Smooth muscle cell (in vitro differentiated cells): ENCODE measurements at regions not wholly inside any gene's neighbourhood (a gene's known extent, or its start where the extent isn't known, plus 50 kb on each side); places are given as distances from the start of the nearest gene placed in this dataset.
A peak's percentile ranks its signal among the peaks of the same experiment; 100 is the strongest.

Experiments used
- DNase-seq: peaks from one replicate; lab custom pipeline; 2025; ENCODE audit not compliant: unreplicated experiment; lab: John Stamatoyannopoulos, UW
- H2AFZ ChIP-seq: fragments of 200-600 bp; sonication (generic); 2 replicates; pipeline ENCODE4 v1.6.0; 2016; ENCODE audit warnings: antibody characterized with exemption, low read depth, mild to moderate bottlenecking
- H3F3A ChIP-seq: fragments of 200-600 bp; sonication (generic); 2 replicates; pipeline ENCODE4 v1.6.0; 2017; ENCODE audit warnings: antibody characterized with exemption, low read depth
- H3K27ac ChIP-seq: fragments of 200-600 bp; sonication (generic); 2 replicates; pipeline ENCODE4 v1.5.1; 2016; ENCODE audit warnings: low read depth, mild to moderate bottlenecking
- H3K27me3 ChIP-seq: fragments of 200-600 bp; sonication (generic); 2 replicates; pipeline ENCODE4 v1.6.1; 2016; ENCODE audit warnings: low read depth, mild to moderate bottlenecking
- H3K36me3 ChIP-seq: fragments of 200-600 bp; sonication (generic); 2 replicates; pipeline ENCODE4 v1.5.1; 2016; ENCODE audit warnings: low read depth
- H3K4me1 ChIP-seq: fragments of 200-600 bp; sonication (generic); 2 replicates; pipeline ENCODE4 v1.5.1; 2016; ENCODE audit warnings: low read depth
- H3K4me2 ChIP-seq: fragments of 200-600 bp; sonication (generic); 2 replicates; pipeline ENCODE4 v1.6.0; 2016; ENCODE audit warnings: mild to moderate bottlenecking
- H3K4me3 ChIP-seq: fragments of 200-600 bp; sonication (generic); 2 replicates; pipeline ENCODE4 v1.5.1; 2016; ENCODE audit warnings: mild to moderate bottlenecking
- H3K79me2 ChIP-seq: fragments of 200-600 bp; sonication (generic); 2 replicates; pipeline ENCODE4 v1.6.0; 2016; ENCODE audit warnings: low read depth, mild to moderate bottlenecking
- H3K9ac ChIP-seq: fragments of 200-600 bp; sonication (generic); 2 replicates; pipeline ENCODE4 v1.6.0; 2016; ENCODE audit warnings: low read depth
- H3K9me3 ChIP-seq: fragments of 200-600 bp; sonication (generic); replicated peaks from 2 replicates; pipeline ENCODE4 v1.5.1; 2016; ENCODE audit warnings: low read depth
- H4K20me1 ChIP-seq: fragments of 200-600 bp; sonication (generic); 2 replicates; pipeline ENCODE4 v1.6.0; 2016; ENCODE audit warnings: low read depth
- CTCF ChIP-seq: fragments of 200-600 bp; sonication (generic); IDR thresholded peaks from 2 replicates; pipeline ENCODE4 v1.5.1; 2017; ENCODE audit warnings: borderline replicate concordance, mild to moderate bottlenecking, antibody characterized with exemption; ENCODE audit not compliant: insufficient read depth, poor library complexity, severe bottlenecking
- WGBS: methylation state at CpG from one replicate; pipeline ENCODE4 v1.1.7; 2016; ENCODE audit warnings: low lambda C conversion rate; 5-methylcytosine and 5-hydroxymethylcytosine counted together

- Histone ChIP-seq H4K20me1 (no peaks in the 10 kb centered on the region), H3K36me3 (no peaks in the 10 kb centered on the region), H3K9me3 (no peaks in the 10 kb centered on the region), H2AFZ (peak overlapping the region; percentile 38), H3K4me3 (peak overlapping the region; percentile 2), H3K27me3 (no peaks in the 10 kb centered on the region), H3F3A (no peaks in the 10 kb centered on the region), H3K4me1 (peaks cover 3% of the 10 kb centered on the region), H3K9ac (no peak overlapping the region), H3K79me2 (no peaks in the 10 kb centered on the region), H3K4me2 (no peak overlapping the region), H3K27ac (no peak overlapping the region)
- 54% methylated on average over 13 of the region's 13 CpGs for WGBS
- TF ChIP-seq CTCF = no peak
- no peak for DNase-seq
Measured at GRCh38 chr2:163493359-163494298, 242.2 kb downstream of the FIGN start.

- no peaks in the 10 kb centered on the region for H3F3A ChIP-seq
- H3K9me3 ChIP-seq = no peaks in the 10 kb centered on the region
- H2AFZ ChIP-seq = no peak overlapping the region
- no peak for DNase-seq
- no peak overlapping the region for H3K27ac ChIP-seq
- H3K79me2 ChIP-seq = no peaks in the 10 kb centered on the region
- no peak for TF ChIP-seq CTCF
- H4K20me1 ChIP-seq = no peaks in the 10 kb centered on the region
- peaks cover 3% of the 10 kb centered on the region for H3K4me1 ChIP-seq
- WGBS = 89% methylated on average over 2 of the region's 2 CpGs
- no peak overlapping the region for H3K9ac ChIP-seq
- H3K27me3 ChIP-seq = no peaks in the 10 kb centered on the region
- no peaks in the 10 kb centered on the region for H3K36me3 ChIP-seq
- H3K4me2 ChIP-seq = no peak overlapping the region
- H3K4me3 ChIP-seq = no peak overlapping the region
Measured at GRCh38 chr2:163491850-163492249, 244.0 kb downstream of the FIGN start.

- Histone ChIP-seq H3K79me2 (no peaks in the 10 kb centered on the region), H3F3A (no peaks in the 10 kb centered on the region), H3K4me3 (no peak overlapping the region), H2AFZ (no peak overlapping the region), H3K9me3 (no peaks in the 10 kb centered on the region), H4K20me1 (no peaks in the 10 kb centered on the region), H3K4me1 (peaks cover 3% of the 10 kb centered on the region), H3K27ac (no peak overlapping the region), H3K4me2 (no peak overlapping the region), H3K36me3 (no peaks in the 10 kb centered on the region), H3K9ac (no peak overlapping the region), H3K27me3 (no peaks in the 10 kb centered on the region)
- DNase-seq = no peak
- TF ChIP-seq CTCF = no peak
- 92% methylated on average over 3 of the region's 3 CpGs for WGBS
Measured at GRCh38 chr2:163490281-163490680, 245.5 kb downstream of the FIGN start.

GRCh38 chr2:163481515-163481914, 254.3 kb downstream of the FIGN start:
- no peaks in the 10 kb centered on the region for H3K36me3 ChIP-seq
- H2AFZ ChIP-seq = no peak overlapping the region
- no peak overlapping the region for H3K27ac ChIP-seq
- no peaks in the 10 kb centered on the region for H3K79me2 ChIP-seq
- no peak overlapping the region for H3K4me3 ChIP-seq
- DNase-seq = no peak
- no peak overlapping the region for H3K4me2 ChIP-seq
- H3F3A ChIP-seq = no peaks in the 10 kb centered on the region
- no peaks in the 10 kb centered on the region for H3K9me3 ChIP-seq
- peaks cover 8% of the 10 kb centered on the region for H3K27me3 ChIP-seq
- no peak overlapping the region for H3K9ac ChIP-seq
- TF ChIP-seq CTCF = no peak
- no peaks in the 10 kb centered on the region for H4K20me1 ChIP-seq
- H3K4me1 ChIP-seq = no peaks in the 10 kb centered on the region
